Skeletal muscle cell (primary cell): ENCODE measurements at regions not wholly inside any gene's neighbourhood (a gene's known extent, or its start where the extent isn't known, plus 50 kb on each side); places are given as distances from the start of the nearest gene placed in this dataset.
"Not testable (repeated sequence)": the region's sequence is repeated elsewhere in the genome, so short reads cannot be mapped to it uniquely, and the experiment has no call there.

Source experiments
- DNase-seq: peaks from one replicate; pipeline ENCODE4 v3.0.0-alpha.2; 2010; ENCODE audit warnings: low read depth
- H3K4me3 ChIP-seq: 2 replicates; pipeline ENCODE4 v1.5.1; 2011; ENCODE audit warnings: low read depth, mild to moderate bottlenecking, control low read depth, low read length, moderate library complexity

GRCh38 chr11:16606784-16607674 lies 131.4 kb upstream of the C11orf58 start:
- peak overlapping the region; percentile 69 for H3K4me3 ChIP-seq

GRCh38 chr11:16605894-16606783 lies 132.3 kb upstream of the C11orf58 start:
- DNase-seq: peak; percentile 67

More at GRCh38 chr11:16606784-16607674, 131.4 kb upstream of the C11orf58 start:
- DNase-seq: no peak

GRCh38 chr11:16605389-16605893 lies 133.0 kb upstream of the C11orf58 start:
- no peak for DNase-seq
- H3K4me3 ChIP-seq: peak overlapping the region; percentile 69

More at GRCh38 chr11:16605894-16606783, 132.3 kb upstream of the C11orf58 start:
- peak overlapping the region; percentile 69 for H3K4me3 ChIP-seq

GRCh38 chr11:16604794-16605388 lies 133.6 kb upstream of the C11orf58 start:
- DNase-seq: no peak
- H3K4me3 ChIP-seq: peak overlapping the region; percentile 69

- no peak for DNase-seq
- H3K4me3 ChIP-seq: peak overlapping the region; percentile 69
These were observed 134.3 kb upstream of the C11orf58 start for GRCh38 chr11:16603890-16604793.

- DNase-seq: no peak
- H3K4me3 ChIP-seq: no peak overlapping the region
These were observed 135.2 kb upstream of the C11orf58 start for GRCh38 chr11:16603245-16603644.

GRCh38 chr11:16598906-16599305 lies 139.5 kb upstream of the C11orf58 start:
- no peak for DNase-seq
- H3K4me3 ChIP-seq: no peak overlapping the region

- H3K4me3 ChIP-seq: no peak overlapping the region
These were observed 140.4 kb upstream of the C11orf58 start for GRCh38 chr11:16598032-16598431.

GRCh38 chr11:16596231-16596630 lies 142.2 kb upstream of the C11orf58 start:
- DNase-seq: no peak
- no peak overlapping the region for H3K4me3 ChIP-seq

More at GRCh38 chr11:16598032-16598431, 140.4 kb upstream of the C11orf58 start:
- no peak for DNase-seq

GRCh38 chr11:16591157-16591556 lies 147.3 kb upstream of the C11orf58 start:
- H3K4me3 ChIP-seq: no peak overlapping the region
- DNase-seq: no peak

GRCh38 chr11:16587670-16588069 lies 150.8 kb upstream of the C11orf58 start:
- no peak overlapping the region for H3K4me3 ChIP-seq
- DNase-seq: no peak

- no peak for DNase-seq
- no peak overlapping the region for H3K4me3 ChIP-seq
These were observed 153.9 kb upstream of the C11orf58 start for GRCh38 chr11:16584569-16584968.

- not testable (repeated sequence) for DNase-seq, H3K4me3 ChIP-seq
These were observed 157.4 kb upstream of the C11orf58 start for GRCh38 chr11:16581078-16581477.

- no peak for DNase-seq
These were observed 161.0 kb upstream of the C11orf58 start for GRCh38 chr11:16577490-16577889.

GRCh38 chr11:16574889-16575288 lies 163.6 kb upstream of the C11orf58 start:
- DNase-seq, H3K4me3 ChIP-seq: not testable (repeated sequence)

More at GRCh38 chr11:16577490-16577889, 161.0 kb upstream of the C11orf58 start:
- no peak overlapping the region for H3K4me3 ChIP-seq

GRCh38 chr11:16572945-16573344 lies 165.5 kb upstream of the C11orf58 start:
- no peak overlapping the region for H3K4me3 ChIP-seq
- DNase-seq: no peak

GRCh38 chr11:16561150-16561549 lies 177.3 kb upstream of the C11orf58 start:
- DNase-seq: no peak
- no peak overlapping the region for H3K4me3 ChIP-seq

GRCh38 chr11:16558494-16558893 lies 180.0 kb upstream of the C11orf58 start:
- H3K4me3 ChIP-seq: no peak overlapping the region
- no peak for DNase-seq
